ENCODE measurements at regions not wholly inside any gene's neighbourhood (a gene's known extent, or its start where the extent isn't known, plus 50 kb on each side); places are given as distances from the start of the nearest gene placed in this dataset.

GRCh38 chr17:71530248-71530647 lies 590.6 kb upstream of the SOX9 start:
- TF ChIP-seq, protein P1, sequence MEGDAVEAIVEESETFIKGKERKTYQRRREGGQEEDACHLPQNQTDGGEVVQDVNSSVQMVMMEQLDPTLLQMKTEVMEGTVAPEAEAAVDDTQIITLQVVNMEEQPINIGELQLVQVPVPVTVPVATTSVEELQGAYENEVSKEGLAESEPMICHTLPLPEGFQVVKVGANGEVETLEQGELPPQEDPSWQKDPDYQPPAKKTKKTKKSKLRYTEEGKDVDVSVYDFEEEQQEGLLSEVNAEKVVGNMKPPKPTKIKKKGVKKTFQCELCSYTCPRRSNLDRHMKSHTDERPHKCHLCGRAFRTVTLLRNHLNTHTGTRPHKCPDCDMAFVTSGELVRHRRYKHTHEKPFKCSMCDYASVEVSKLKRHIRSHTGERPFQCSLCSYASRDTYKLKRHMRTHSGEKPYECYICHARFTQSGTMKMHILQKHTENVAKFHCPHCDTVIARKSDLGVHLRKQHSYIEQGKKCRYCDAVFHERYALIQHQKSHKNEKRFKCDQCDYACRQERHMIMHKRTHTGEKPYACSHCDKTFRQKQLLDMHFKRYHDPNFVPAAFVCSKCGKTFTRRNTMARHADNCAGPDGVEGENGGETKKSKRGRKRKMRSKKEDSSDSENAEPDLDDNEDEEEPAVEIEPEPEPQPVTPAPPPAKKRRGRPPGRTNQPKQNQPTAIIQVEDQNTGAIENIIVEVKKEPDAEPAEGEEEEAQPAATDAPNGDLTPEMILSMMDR (IDR thresholded peaks at IDR 0.05), result no peak
- TF ChIP-seq POLR2A (IDR thresholded peaks at IDR 0.05), result no peak
